Right cardiac atrium (tissue), 5 donors: ENCODE measurements at regions not wholly inside any gene's neighbourhood (a gene's known extent, or its start where the extent isn't known, plus 50 kb on each side); places are given as distances from the start of the nearest gene placed in this dataset.
A peak's percentile ranks its signal among the peaks of the same experiment; 100 is the strongest.
"Not testable (repeated sequence)": the region's sequence is repeated elsewhere in the genome, so short reads cannot be mapped to it uniquely, and the experiment has no call there.

ENCODE experiments used
- ATAC-seq, 2 donors: fragments of 200-7000 bp; cut with Tn5 transposase; one replicate each; pipeline versions ENCODE4 v1.8.0 to v1.9.1; 2020; ENCODE audit warnings: moderate library complexity in 2 of 2, mild to moderate bottlenecking in 1 of 2
- DNase-seq, 3 donors: peaks; one replicate each; pipeline ENCODE4 v3.0.0-alpha.2; 2020
- H3K27ac ChIP-seq: one replicate; pipeline ENCODE4 v1.5.1; 2013; ENCODE audit warnings: mild to moderate bottlenecking, low read length, control low read depth, moderate library complexity
- H3K27me3 ChIP-seq: one replicate; pipeline ENCODE4 v1.6.1; 2013; ENCODE audit not compliant: control insufficient read depth, insufficient read depth
- H3K4me1 ChIP-seq: one replicate; pipeline ENCODE4 v1.6.1; 2013; ENCODE audit warnings: low read length; ENCODE audit not compliant: control insufficient read depth, insufficient read depth
- H3K4me3 ChIP-seq: one replicate; pipeline ENCODE4 v1.5.1; 2013; ENCODE audit warnings: low read length, control low read depth
- H3K9me3 ChIP-seq: one replicate; pipeline ENCODE4 v1.6.1; 2013; ENCODE audit warnings: low read length; ENCODE audit not compliant: control insufficient read depth
- WGBS: extraction: QIAGEN DNeasy Blood & Tissue Kit; methylation state at CpG from one replicate; pipeline ENCODE4 v1.1.7; 2013; 5-methylcytosine and 5-hydroxymethylcytosine counted together
- intact Hi-C, 4 donors: fragments of 100-400 bp; cut with DNase I; formaldehyde crosslinking; loops; one replicate each; pipeline versions ENCODE4 v1.11.0 to v1.14.0; 2022 to 2023
- donor health status: healthy with polysubstance abuse.
- donor health status: DM: no; HTN: yes; CAD: no.
- donor health status: DM: no; HTN: no; CAD: no.
- donor health status: DM: no; HTN: yes; CAD: no; lungs with severe emphysema.
- donor health status: DM: yes; HTN: yes; CAD: no.

DNA sequence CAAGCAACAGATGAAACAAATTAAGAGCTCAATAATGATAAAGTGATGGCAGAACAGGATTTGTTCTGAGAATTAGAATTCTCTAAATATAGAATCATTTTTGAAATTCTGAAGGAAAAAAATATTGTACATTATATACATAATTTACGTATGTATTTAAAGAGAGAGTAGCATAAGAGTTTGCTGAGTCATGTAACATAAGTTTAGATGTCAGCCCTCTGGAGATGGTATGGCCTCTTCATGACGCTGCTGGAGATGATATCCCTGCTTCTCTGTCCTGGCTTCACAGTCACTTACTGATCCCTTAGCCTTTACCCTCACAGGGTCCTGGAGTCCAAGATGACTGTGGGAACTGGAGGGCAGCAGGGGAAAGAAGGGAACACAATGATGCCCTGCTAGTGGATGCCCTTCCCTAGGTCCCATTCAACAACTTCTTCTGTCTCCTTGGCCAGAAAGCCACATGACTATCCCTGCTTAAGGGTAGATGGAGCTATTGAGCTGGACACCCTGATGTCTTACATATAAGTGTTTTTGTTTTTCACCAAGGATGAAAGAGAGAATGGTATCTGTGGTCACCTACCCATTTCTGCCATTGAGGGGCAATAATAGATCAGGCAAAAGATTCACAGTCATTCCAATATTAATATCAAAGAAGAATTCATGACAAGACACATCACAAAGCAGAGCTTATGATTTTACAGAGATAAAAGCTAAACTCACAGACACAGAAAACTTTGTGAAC, 753.1 kb downstream of the TBC1D22A start:
- no peak for ATAC-seq
- whole genome bisulfite sequencing: 76% methylated on average over 2 of the region's 2 CpGs
- Histone ChIP-seq H3K27ac (no peak overlapping the region), H3K4me3 (no peak overlapping the region), H3K27me3 (no peaks in the 10 kb centered on the region), H3K9me3 (no peaks in the 10 kb centered on the region), H3K4me1 (no peaks in the 10 kb centered on the region)
- no peak for DNase-seq
- intact Hi-C loops: no loop called here

GRCh38 chr22:47512617-47513016, 750.2 kb downstream of the TBC1D22A start:
- WGBS: 68% methylated on average over 2 of the region's 2 CpGs
- Histone ChIP-seq H3K4me1 (no peaks in the 10 kb centered on the region), H3K9me3 (no peaks in the 10 kb centered on the region), H3K4me3 (no peak overlapping the region), H3K27ac (no peak overlapping the region), H3K27me3 (no peaks in the 10 kb centered on the region)
- ATAC-seq (no peak), DNase-seq (no peak)
- intact Hi-C loops: no loop called here

GRCh38 chr22:47504962-47505361, 742.5 kb downstream of the TBC1D22A start:
- DNase-seq (no peak), ATAC-seq (no peak)
- Histone ChIP-seq H3K9me3 (peaks cover 2% of the 10 kb centered on the region), H3K27me3 (no peaks in the 10 kb centered on the region), H3K4me3 (no peak overlapping the region), H3K4me1 (no peaks in the 10 kb centered on the region), H3K27ac (no peak overlapping the region)
- intact Hi-C loops: no loop called here
- 71% methylated on average over 3 of the region's 3 CpGs for WGBS

DNA sequence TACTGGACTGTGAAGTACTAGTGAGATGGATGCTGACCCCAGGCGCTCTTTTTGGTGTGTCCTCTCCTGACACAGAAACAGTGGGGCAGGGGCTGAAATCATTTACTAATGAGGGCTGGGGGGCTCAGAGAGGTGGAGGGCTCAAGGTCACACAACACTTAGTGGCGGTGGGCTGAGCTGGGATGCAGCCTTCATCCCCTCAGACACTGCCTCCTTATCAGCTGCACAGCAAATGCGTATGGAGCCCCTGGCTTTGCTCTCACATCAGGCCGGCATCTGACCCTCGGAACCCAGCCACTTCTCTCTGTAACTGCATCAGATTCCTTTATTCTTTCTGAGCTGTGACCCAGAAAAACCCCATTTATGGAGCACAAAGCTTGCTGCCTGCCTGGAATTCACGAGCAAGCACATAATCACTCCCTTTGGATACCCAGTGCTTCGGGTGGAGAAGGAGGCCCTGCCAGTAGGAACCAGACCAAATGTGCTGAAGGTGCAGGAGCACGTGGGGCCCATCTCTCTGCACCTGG, 736.6 kb downstream of the TBC1D22A start:
- peaks cover 2% of the 10 kb centered on the region for H3K9me3 ChIP-seq
- no peak for DNase-seq
- no peak overlapping the region for H3K27ac ChIP-seq
- intact Hi-C loops: no loop called here
- H3K4me1 ChIP-seq: no peaks in the 10 kb centered on the region
- no peak overlapping the region for H3K4me3 ChIP-seq
- H3K27me3 ChIP-seq: no peaks in the 10 kb centered on the region
- no peak for ATAC-seq
- 66% methylated on average over 8 of the region's 8 CpGs for WGBS

DNA sequence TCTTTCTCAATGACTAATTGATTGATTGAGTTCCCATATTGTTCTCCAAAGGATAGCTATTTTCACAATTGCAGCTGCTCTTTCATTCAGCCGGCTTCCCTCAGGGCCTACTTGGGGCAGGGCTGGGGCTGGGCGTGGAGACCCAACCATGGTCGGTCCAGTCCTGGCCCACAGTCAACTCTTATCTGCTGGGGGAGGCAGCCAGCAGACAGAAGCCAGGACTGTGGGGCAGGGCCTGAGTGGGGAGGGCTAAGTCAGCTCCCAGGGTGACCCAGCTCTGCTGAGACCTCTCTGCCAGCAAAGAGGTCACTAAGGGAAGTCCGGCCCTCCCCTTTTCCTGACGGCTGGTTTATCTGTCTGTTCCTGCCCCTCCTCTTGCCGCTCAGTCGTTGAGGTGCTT, 735.2 kb downstream of the TBC1D22A start:
- intact Hi-C loops: no loop called here
- Histone ChIP-seq H3K4me1 (no peaks in the 10 kb centered on the region), H3K4me3 (no peak overlapping the region), H3K27ac (no peak overlapping the region), H3K27me3 (no peaks in the 10 kb centered on the region), H3K9me3 (peaks cover 2% of the 10 kb centered on the region)
- ATAC-seq (peak; percentile 69 to 81), DNase-seq (peak; percentile 27 to 78 (median 68))
- 45% methylated on average over 7 of the region's 7 CpGs for WGBS

- H3K4me1 ChIP-seq: no peaks in the 10 kb centered on the region
- ATAC-seq (no peak), DNase-seq (no peak)
- H3K4me3 ChIP-seq: no peak overlapping the region
- H3K9me3 ChIP-seq: no peaks in the 10 kb centered on the region
- H3K27ac ChIP-seq: no peak overlapping the region
- WGBS: 22% methylated on average over 1 of the region's 1 CpG
- no peaks in the 10 kb centered on the region for H3K27me3 ChIP-seq
- intact Hi-C loops: no loop called here
These were observed 732.7 kb downstream of the TBC1D22A start for GRCh38 chr22:47495110-47495509.

DNA sequence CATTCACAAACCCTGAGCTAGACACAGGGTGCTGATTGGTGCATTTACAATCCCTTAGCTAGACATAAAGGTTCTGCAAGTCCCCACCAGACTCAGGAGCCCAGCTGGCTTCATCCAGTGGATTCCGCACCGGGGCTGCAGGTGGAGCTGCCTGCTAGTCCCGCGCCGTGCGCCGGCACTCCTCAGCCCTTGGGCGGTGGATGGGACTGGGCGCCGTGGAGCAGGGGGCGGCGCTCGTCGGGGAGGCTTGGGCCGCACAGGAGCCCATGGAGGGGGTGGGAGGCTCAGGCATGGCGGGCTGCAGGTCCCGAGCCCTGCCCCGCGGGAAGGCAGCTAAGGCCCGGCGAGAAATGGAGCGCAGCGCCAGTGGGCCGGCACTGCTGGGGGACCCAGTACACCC, 725.7 kb downstream of the TBC1D22A start:
- intact Hi-C loops, H3K9me3 ChIP-seq, H3K4me1 ChIP-seq, DNase-seq, H3K4me3 ChIP-seq, ATAC-seq, H3K27ac ChIP-seq, H3K27me3 ChIP-seq: not testable (repeated sequence)
- 95% methylated on average over 18 of the region's 24 CpGs for WGBS

DNA sequence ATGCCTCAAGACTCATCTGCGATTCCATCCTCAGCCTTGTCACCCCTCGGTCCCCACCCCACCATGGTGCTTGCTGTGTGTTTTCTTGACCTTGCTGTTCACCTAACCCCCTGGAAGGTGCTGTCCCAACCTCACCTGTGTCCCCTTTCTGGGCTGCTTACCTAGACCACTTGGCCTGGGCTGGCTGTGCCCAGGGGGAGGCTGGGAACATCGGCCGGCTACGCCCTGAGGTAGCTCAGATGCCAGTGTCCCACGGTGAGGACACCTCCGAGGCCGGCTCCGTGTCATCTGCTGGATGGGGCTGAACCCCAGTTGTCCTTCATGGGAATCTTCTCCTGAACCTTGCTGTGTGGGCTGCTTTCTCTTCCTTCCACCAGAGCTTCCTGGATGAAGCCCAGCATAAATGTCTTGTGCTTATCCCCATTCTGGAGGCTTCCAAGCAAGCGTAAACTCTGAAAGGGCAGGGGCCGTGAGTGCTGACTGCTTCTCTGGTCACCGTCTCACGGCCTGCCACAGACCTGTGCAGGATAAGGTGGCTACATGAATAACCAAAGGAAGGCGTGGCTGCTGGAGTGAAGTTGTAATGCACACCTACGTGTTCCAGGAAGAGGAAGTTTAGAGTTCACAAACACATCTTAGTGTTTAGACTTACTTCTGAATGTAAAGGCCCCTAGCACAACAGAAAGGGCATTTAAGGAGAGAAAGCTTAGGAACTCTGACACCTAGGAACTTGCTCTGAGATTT, 724.3 kb downstream of the TBC1D22A start:
- H3K9me3 ChIP-seq: no peaks in the 10 kb centered on the region
- intact Hi-C loops: no loop called here
- peaks cover 4% of the 10 kb centered on the region for H3K27me3 ChIP-seq
- ATAC-seq (no peak), DNase-seq (no peak)
- no peak overlapping the region for H3K27ac ChIP-seq
- H3K4me1 ChIP-seq: no peaks in the 10 kb centered on the region
- 84% methylated on average over 15 of the region's 15 CpGs for WGBS
- H3K4me3 ChIP-seq: no peak overlapping the region

- intact Hi-C loops: no loop called here
- no peak overlapping the region for H3K27ac ChIP-seq
- H3K4me3 ChIP-seq: no peak overlapping the region
- 58% methylated on average over 4 of the region's 4 CpGs for WGBS
- no peak for DNase-seq
- no peaks in the 10 kb centered on the region for H3K9me3 ChIP-seq
- H3K27me3 ChIP-seq: peaks cover 4% of the 10 kb centered on the region
- no peaks in the 10 kb centered on the region for H3K4me1 ChIP-seq
- no peak for ATAC-seq
These were observed 722.6 kb downstream of the TBC1D22A start for GRCh38 chr22:47484960-47485569.

GRCh38 chr22:47476231-47476630, 713.8 kb downstream of the TBC1D22A start:
- 90% methylated on average over 3 of the region's 3 CpGs for WGBS

GRCh38 chr22:47474895-47475294, 712.4 kb downstream of the TBC1D22A start:
- WGBS: 42% methylated on average over 3 of the region's 3 CpGs
- no peaks in the 10 kb centered on the region for H3K4me1 ChIP-seq
- no peak overlapping the region for H3K4me3 ChIP-seq
- no peak overlapping the region for H3K27ac ChIP-seq
- H3K27me3 ChIP-seq: peaks cover 2% of the 10 kb centered on the region
- no peaks in the 10 kb centered on the region for H3K9me3 ChIP-seq
- no peak for ATAC-seq
- intact Hi-C loops: no loop called here
- DNase-seq: no peak

More at GRCh38 chr22:47476231-47476630, 713.8 kb downstream of the TBC1D22A start:
- Histone ChIP-seq H3K4me1 (no peaks in the 10 kb centered on the region), H3K27ac (no peak overlapping the region), H3K9me3 (no peaks in the 10 kb centered on the region), H3K4me3 (no peak overlapping the region), H3K27me3 (no peaks in the 10 kb centered on the region)
- intact Hi-C loops: no loop called here
- ATAC-seq (no peak), DNase-seq (no peak)
